OCI-LY1 (cell line): ENCODE measurements at regions not wholly inside any gene's neighbourhood (a gene's known extent, or its start where the extent isn't known, plus 50 kb on each side); places are given as distances from the start of the nearest gene placed in this dataset.

Experiments
- H2AFZ ChIP-seq: fragments of 200-600 bp; sonication (generic), shearing (Covaris generic); 2 replicates; pipeline ENCODE4 v1.6.0; 2014; ENCODE audit warnings: antibody characterized with exemption, mild to moderate bottlenecking, low read length
- H3F3A ChIP-seq: fragments of 200-600 bp; sonication (generic), shearing (Covaris generic); 2 replicates; pipeline ENCODE4 v1.6.0; 2014; ENCODE audit warnings: mild to moderate bottlenecking, antibody characterized with exemption, low read length, moderate library complexity; ENCODE audit not compliant: insufficient read depth
- H3K27ac ChIP-seq: fragments of 200-600 bp; sonication (generic); 2 replicates; pipeline ENCODE4 v1.5.1; 2014; ENCODE audit warnings: low read length, mixed run types, mild to moderate bottlenecking, low read depth; ENCODE audit not compliant: poor library complexity, severe bottlenecking
- H3K27me3 ChIP-seq: fragments of 200-600 bp; sonication (generic); 2 replicates; pipeline ENCODE4 v1.6.0; 2014; ENCODE audit warnings: antibody characterized with exemption, mild to moderate bottlenecking, low read length, moderate library complexity; ENCODE audit not compliant: insufficient read depth
- H3K36me3 ChIP-seq: fragments of 200-600 bp; sonication (generic); 2 replicates; pipeline ENCODE4 v1.6.1; 2014; ENCODE audit warnings: mild to moderate bottlenecking, antibody characterized with exemption, low read length, moderate library complexity, mixed read lengths; ENCODE audit not compliant: insufficient read depth
- H3K4me1 ChIP-seq: fragments of 200-600 bp; sonication (generic); 2 replicates; pipeline ENCODE4 v1.5.1; 2014; ENCODE audit warnings: mild to moderate bottlenecking, low read length, moderate library complexity; ENCODE audit not compliant: insufficient read depth, severe bottlenecking
- H3K4me2 ChIP-seq: fragments of 200-600 bp; sonication (generic), shearing (Covaris generic); 2 replicates; pipeline ENCODE4 v1.6.1; 2014; ENCODE audit warnings: low read length
- H3K4me3 ChIP-seq: fragments of 200-600 bp; sonication (generic); 2 replicates; pipeline ENCODE4 v1.5.1; 2014; ENCODE audit warnings: low read length, low read depth, mild to moderate bottlenecking, mixed read lengths; ENCODE audit not compliant: poor library complexity, severe bottlenecking
- H3K79me2 ChIP-seq: fragments of 200-600 bp; shearing (Covaris generic); 2 replicates; pipeline ENCODE4 v1.6.1; 2016; ENCODE audit warnings: mixed run types, low read length, mixed read lengths; ENCODE audit not compliant: insufficient read depth
- H3K9ac ChIP-seq: fragments of 200-600 bp; sonication (generic), shearing (Covaris generic); 2 replicates; pipeline ENCODE4 v1.6.1; 2014; ENCODE audit warnings: mild to moderate bottlenecking, low read length, mixed read lengths
- H3K9me2 ChIP-seq: fragments of 200-600 bp; sonication (generic), shearing (Covaris generic); 2 replicates; pipeline ENCODE4 v1.6.1; 2014; ENCODE audit warnings: low read depth, mild to moderate bottlenecking, low read length, mixed read lengths
- H3K9me3 ChIP-seq: fragments of 200-600 bp; shearing (Covaris generic); 2 replicates; pipeline ENCODE4 v1.6.1; 2014; ENCODE audit warnings: low read length, mixed read lengths
- H4K20me1 ChIP-seq: fragments of 200-600 bp; sonication (generic), shearing (Covaris generic); 2 replicates; pipeline ENCODE4 v1.6.0; 2016; ENCODE audit warnings: mild to moderate bottlenecking, low read length; ENCODE audit not compliant: insufficient read depth
- CTCF ChIP-seq: fragments of 200-600 bp; sonication (generic), shearing (Covaris generic); IDR thresholded peaks from 2 replicates; pipeline ENCODE4 v1.5.1; 2017; ENCODE audit warnings: mild to moderate bottlenecking, antibody characterized with exemption, low read length, moderate library complexity, mixed read lengths
- EZH2 ChIP-seq: fragments of 200-600 bp; sonication (generic), shearing (Covaris generic); IDR thresholded peaks from 2 replicates; pipeline ENCODE4 v1.8.0; 2017; ENCODE audit warnings: borderline replicate concordance, mixed run types, mild to moderate bottlenecking, antibody characterized with exemption, low read length, moderate library complexity, mixed read lengths

- Histone ChIP-seq H3K79me2 (no peaks in the 10 kb centered on the region), H3K4me3 (no peak overlapping the region), H3F3A (no peaks in the 10 kb centered on the region), H3K9me3 (no peaks in the 10 kb centered on the region), H3K4me1 (no peaks in the 10 kb centered on the region), H3K36me3 (no peaks in the 10 kb centered on the region), H4K20me1 (no peaks in the 10 kb centered on the region), H2AFZ (no peak overlapping the region), H3K27ac (no peak overlapping the region), H3K4me2 (no peak overlapping the region), H3K9ac (no peak overlapping the region), H3K9me2 (no peaks in the 10 kb centered on the region), H3K27me3 (peaks cover 3% of the 10 kb centered on the region; the same call in 1 of the 2 replicates)
- TF ChIP-seq CTCF, result no peak
- TF ChIP-seq EZH2, result no peak
These were observed 155.5 kb downstream of the SHANK2 start for GRCh38 chr11:71096751-71097388.

GRCh38 chr11:71095294-71095850 is 157.0 kb downstream of the SHANK2 start:
- H3K4me1 ChIP-seq, result no peaks in the 10 kb centered on the region
- no peaks in the 10 kb centered on the region for H3K36me3 ChIP-seq
- H3K4me3 ChIP-seq, result no peak overlapping the region
- no peak overlapping the region for H3K27ac ChIP-seq
- no peaks in the 10 kb centered on the region for H3F3A ChIP-seq
- no peaks in the 10 kb centered on the region for H3K9me3 ChIP-seq
- H3K9ac ChIP-seq, result no peak overlapping the region
- H2AFZ ChIP-seq, result no peak overlapping the region
- peaks cover 3% of the 10 kb centered on the region; the same call in 1 of the 2 replicates for H3K27me3 ChIP-seq
- no peaks in the 10 kb centered on the region for H3K79me2 ChIP-seq
- no peaks in the 10 kb centered on the region for H3K9me2 ChIP-seq
- TF ChIP-seq CTCF, result no peak
- TF ChIP-seq EZH2, result no peak
- no peaks in the 10 kb centered on the region for H4K20me1 ChIP-seq
- H3K4me2 ChIP-seq, result no peak overlapping the region

- Histone ChIP-seq H3K27ac (no peak overlapping the region), H3K36me3 (no peaks in the 10 kb centered on the region), H3K4me1 (no peaks in the 10 kb centered on the region), H3K79me2 (no peaks in the 10 kb centered on the region), H4K20me1 (no peaks in the 10 kb centered on the region), H3K9ac (no peak overlapping the region), H3K4me3 (no peak overlapping the region), H3K9me3 (no peaks in the 10 kb centered on the region), H3K4me2 (no peak overlapping the region), H2AFZ (no peak overlapping the region), H3F3A (no peaks in the 10 kb centered on the region), H3K27me3 (peaks cover 3% of the 10 kb centered on the region; the same call in 1 of the 2 replicates), H3K9me2 (no peaks in the 10 kb centered on the region)
- TF ChIP-seq EZH2, result no peak
- no peak for TF ChIP-seq CTCF
These were observed 157.9 kb downstream of the SHANK2 start for GRCh38 chr11:71094296-71095077.
